Astrocyte (in vitro differentiated cells and primary cell): ENCODE measurements at regions not wholly inside any gene's neighbourhood (a gene's known extent, or its start where the extent isn't known, plus 50 kb on each side); places are given as distances from the start of the nearest gene placed in this dataset.

ENCODE experiments used
- DNase-seq: peaks from one replicate; pipeline ENCODE4 v3.0.0-alpha.2; 2010; ENCODE audit warnings: low read depth
- FAIRE-seq: peaks from 2 replicates; lab custom pipeline; 2011; peaks lifted over from hg19 to GRCh38; lab: Jason Lieb, UNC
- H2AFZ ChIP-seq: 2 replicates; pipeline ENCODE4 v1.6.0; 2012; ENCODE audit warnings: low read depth, low read length, inconsistent platforms
- H3K27ac ChIP-seq: 2 replicates; pipeline ENCODE4 v1.5.1; 2011; ENCODE audit warnings: low read depth, low read length, inconsistent platforms
- H3K27me3 ChIP-seq: 2 replicates; pipeline ENCODE4 v1.6.0; 2011; ENCODE audit warnings: low read length, inconsistent platforms; ENCODE audit not compliant: insufficient read depth
- H3K36me3 ChIP-seq: 2 replicates; pipeline ENCODE4 v1.5.1; 2011; ENCODE audit warnings: low read length, inconsistent platforms; ENCODE audit not compliant: insufficient read depth
- H3K4me1 ChIP-seq: 2 replicates; pipeline ENCODE4 v1.5.1; 2011; ENCODE audit warnings: low read length, inconsistent platforms; ENCODE audit not compliant: insufficient read depth
- H3K4me2 ChIP-seq: 2 replicates; pipeline ENCODE4 v1.6.0; 2012; ENCODE audit warnings: low read length, inconsistent platforms
- H3K4me3 ChIP-seq: 2 replicates; pipeline ENCODE4 v1.5.1; 2011; ENCODE audit warnings: low read depth, mild to moderate bottlenecking, low read length, inconsistent platforms; ENCODE audit not compliant: insufficient read depth
- H3K79me2 ChIP-seq: 2 replicates; pipeline ENCODE4 v1.6.0; 2012; ENCODE audit warnings: mild to moderate bottlenecking, low read length, inconsistent platforms; ENCODE audit not compliant: insufficient read depth
- H3K9ac ChIP-seq: 2 replicates; pipeline ENCODE4 v1.6.0; 2012; ENCODE audit warnings: mild to moderate bottlenecking, low read length, inconsistent platforms
- H3K9me3 ChIP-seq: 2 replicates; pipeline ENCODE4 v1.5.1; 2012; ENCODE audit warnings: low read depth, mild to moderate bottlenecking, low read length, inconsistent platforms; ENCODE audit not compliant: insufficient read depth
- H4K20me1 ChIP-seq: 2 replicates; pipeline ENCODE4 v1.6.0; 2012; ENCODE audit warnings: low read length, inconsistent platforms; ENCODE audit not compliant: insufficient read depth
- H3K27ac Mint-ChIP-seq: one replicate; pipeline ENCODE4 v1.8.0; 2021; ENCODE audit warnings: mild to moderate bottlenecking, mixed read lengths; ENCODE audit not compliant: unreplicated experiment
- H3K27me3 Mint-ChIP-seq: one replicate; pipeline ENCODE4 v1.8.0; 2021; ENCODE audit warnings: low read depth, mixed read lengths; ENCODE audit not compliant: unreplicated experiment
- H3K36me3 Mint-ChIP-seq: one replicate; pipeline ENCODE4 v1.8.0; 2021; ENCODE audit warnings: low read depth, mixed read lengths; ENCODE audit not compliant: unreplicated experiment
- H3K4me1 Mint-ChIP-seq: one replicate; pipeline ENCODE4 v1.8.0; 2021; ENCODE audit warnings: low read depth, mixed read lengths; ENCODE audit not compliant: unreplicated experiment
- H3K4me3 Mint-ChIP-seq: one replicate; pipeline ENCODE4 v1.8.0; 2021; ENCODE audit warnings: mild to moderate bottlenecking, moderate library complexity, mixed read lengths; ENCODE audit not compliant: unreplicated experiment
- H3K9me3 Mint-ChIP-seq: one replicate; pipeline ENCODE4 v1.8.0; 2021; ENCODE audit warnings: mild to moderate bottlenecking, mixed read lengths; ENCODE audit not compliant: unreplicated experiment
- CTCF ChIP-seq: IDR thresholded peaks from 2 replicates; pipeline ENCODE4 v1.5.1; 2011; ENCODE audit warnings: low read depth, mild to moderate bottlenecking, inconsistent platforms, low read length, moderate library complexity; ENCODE audit not compliant: insufficient read depth
- EZH2 ChIP-seq: IDR thresholded peaks from 2 replicates; pipeline ENCODE4 v1.6.1; 2012; ENCODE audit warnings: mild to moderate bottlenecking, low read length, inconsistent platforms; ENCODE audit not compliant: insufficient read depth

- H3K27ac ChIP-seq: no peak overlapping the region
- H3K4me2 ChIP-seq: peak overlapping the region; percentile 62
- H2AFZ ChIP-seq: peak overlapping the region; percentile 56
- H3K4me3 Mint-ChIP-seq: no peak overlapping the region
- no peaks in the 10 kb centered on the region for H3K4me1 Mint-ChIP-seq
- no peaks in the 10 kb centered on the region for H3K36me3 ChIP-seq
- no peak for DNase-seq
- no peaks in the 10 kb centered on the region for H3K4me1 ChIP-seq
- TF ChIP-seq CTCF (no peak), EZH2 (peak; percentile 91)
- no peaks in the 10 kb centered on the region for H3K9me3 Mint-ChIP-seq
- peaks cover 41% of the 10 kb centered on the region for H3K27me3 Mint-ChIP-seq
- H3K27ac Mint-ChIP-seq: no peak overlapping the region
- no peak overlapping the region for H3K9ac ChIP-seq
- FAIRE-seq: no peak
- H3K9me3 ChIP-seq: peaks cover 2% of the 10 kb centered on the region
- H3K4me3 ChIP-seq: no peak overlapping the region
- H3K27me3 ChIP-seq: peaks cover 61% of the 10 kb centered on the region
- H3K36me3 Mint-ChIP-seq: no peaks in the 10 kb centered on the region
- H3K79me2 ChIP-seq: no peaks in the 10 kb centered on the region
- H4K20me1 ChIP-seq: no peaks in the 10 kb centered on the region
Measured at GRCh38 chr14:103279142-103280025, 54.7 kb upstream of the EIF5 start.

- H3K9me3 ChIP-seq: no peaks in the 10 kb centered on the region
- no peaks in the 10 kb centered on the region for H4K20me1 ChIP-seq
- no peak overlapping the region for H3K27ac Mint-ChIP-seq
- H3K4me2 ChIP-seq: no peak overlapping the region
- peaks cover 7% of the 10 kb centered on the region for H3K4me1 Mint-ChIP-seq
- no peak overlapping the region for H3K27ac ChIP-seq
- H3K27me3 Mint-ChIP-seq: peaks cover 34% of the 10 kb centered on the region
- no peaks in the 10 kb centered on the region for H3K9me3 Mint-ChIP-seq
- DNase-seq: no peak
- TF ChIP-seq CTCF (no peak), EZH2 (no peak)
- no peaks in the 10 kb centered on the region for H3K36me3 ChIP-seq
- H2AFZ ChIP-seq: no peak overlapping the region
- peak; percentile 66 for FAIRE-seq
- H3K4me3 Mint-ChIP-seq: no peak overlapping the region
- no peak overlapping the region for H3K9ac ChIP-seq
- H3K79me2 ChIP-seq: no peaks in the 10 kb centered on the region
- no peak overlapping the region for H3K4me3 ChIP-seq
- peaks cover 51% of the 10 kb centered on the region for H3K27me3 ChIP-seq
- no peaks in the 10 kb centered on the region for H3K36me3 Mint-ChIP-seq
- H3K4me1 ChIP-seq: no peaks in the 10 kb centered on the region
Measured at GRCh38 chr14:103280278-103280928, 53.6 kb upstream of the EIF5 start.
